Activated CD8-positive, alpha-beta memory T cell treated with anti-CD3 and anti-CD28 coated beads, Interleukin-2, amount 50 U/mL, for 24 hours (primary cell): ENCODE measurements at regions not wholly inside any gene's neighbourhood (a gene's known extent, or its start where the extent isn't known, plus 50 kb on each side); places are given as distances from the start of the nearest gene placed in this dataset.
"Not testable (repeated sequence)": the region's sequence is repeated elsewhere in the genome, so short reads cannot be mapped to it uniquely, and the experiment has no call there.

Experiments
- DNase-seq: peaks from one replicate; pipeline ENCODE4 v3.0.0-alpha.2; 2020; ENCODE audit errors: extremely low read depth

GRCh38 chr2:146701183-146701582 is 1143.6 kb upstream of the ACVR2A start:
- no peak for DNase-seq

GRCh38 chr2:146697307-146697706 is 1147.5 kb upstream of the ACVR2A start:
- DNase-seq: no peak

- DNase-seq: not testable (repeated sequence)
Observed at GRCh38 chr2:146696787-146697186, 1148.0 kb upstream of the ACVR2A start.

GRCh38 chr2:146681991-146682390 is 1162.8 kb upstream of the ACVR2A start:
- no peak for DNase-seq

- no peak for DNase-seq
Observed at GRCh38 chr2:146678516-146678915, 1166.3 kb upstream of the ACVR2A start.

- DNase-seq: no peak
Observed at GRCh38 chr2:146677280-146677679, 1167.5 kb upstream of the ACVR2A start.

GRCh38 chr2:146669735-146670134 is 1175.1 kb upstream of the ACVR2A start:
- DNase-seq: no peak

GRCh38 chr2:146666340-146666739 is 1178.5 kb upstream of the ACVR2A start:
- no peak for DNase-seq

GRCh38 chr2:146665800-146666199 is 1179.0 kb upstream of the ACVR2A start:
- no peak for DNase-seq

GRCh38 chr2:146661473-146662096 is 1183.2 kb upstream of the ACVR2A start:
- no peak for DNase-seq

- DNase-seq: no peak
Observed at GRCh38 chr2:146659976-146660375, 1184.9 kb upstream of the ACVR2A start.

GRCh38 chr2:146652311-146652710 is 1192.5 kb upstream of the ACVR2A start:
- DNase-seq: no peak

- no peak for DNase-seq
Observed at GRCh38 chr2:146651361-146651760, 1193.5 kb upstream of the ACVR2A start.

- DNase-seq: no peak
Observed at GRCh38 chr2:146642066-146642465, 1202.8 kb upstream of the ACVR2A start.

- DNase-seq: no peak
Observed at GRCh38 chr2:146634230-146635097, 1210.4 kb upstream of the ACVR2A start.

GRCh38 chr2:146633159-146633558 is 1211.7 kb upstream of the ACVR2A start:
- no peak for DNase-seq

- DNase-seq: no peak
Observed at GRCh38 chr2:146632707-146633106, 1212.1 kb upstream of the ACVR2A start.

- DNase-seq: no peak
Observed at GRCh38 chr2:146624430-146625160, 1220.2 kb upstream of the ACVR2A start.

GRCh38 chr2:146623771-146624170 is 1221.1 kb upstream of the ACVR2A start:
- no peak for DNase-seq

- no peak for DNase-seq
Observed at GRCh38 chr2:146621656-146622055, 1223.2 kb upstream of the ACVR2A start.

- DNase-seq: no peak
Observed at GRCh38 chr2:146615778-146616177, 1229.1 kb upstream of the ACVR2A start.

- DNase-seq: no peak
Observed at GRCh38 chr2:146608490-146608889, 1236.3 kb upstream of the ACVR2A start.

- no peak for DNase-seq
Observed at GRCh38 chr2:146604521-146604920, 1240.3 kb upstream of the ACVR2A start.
